ENCODE measurements at regions not wholly inside any gene's neighbourhood (a gene's known extent, or its start where the extent isn't known, plus 50 kb on each side); places are given as distances from the start of the nearest gene placed in this dataset.

GRCh38 chr1:222224156-222224555 lies 323.7 kb downstream of the HHIPL2 start:
- no peak for DNase-seq (ENCODE audit: low spot score in 2 of 2)
- TF ChIP-seq CTCF (IDR thresholded peaks at IDR 0.05) (no peak), POLR2A (IDR thresholded peaks at IDR 0.05) (no peak)
- no peak overlapping the region for H3K4me3 ChIP-seq (ENCODE audit: low read depth, poor library complexity, severe bottlenecking)
- 80 to 81% methylated on average over 4 of the region's 4 CpGs for WGBS, 2 donors
- intact Hi-C loops (cut with DNase I; ENCODE audit: low total_unique reads), result no loop called here

GRCh38 chr1:222223010-222223409 lies 324.9 kb downstream of the HHIPL2 start:
- no peak for DNase-seq (ENCODE audit: low spot score in 2 of 2)
- 68 to 75% methylated on average over 1 of the region's 1 CpG for WGBS, 2 donors
- H3K4me3 ChIP-seq (ENCODE audit: low read depth, poor library complexity, severe bottlenecking), result no peak overlapping the region
- intact Hi-C loops (cut with DNase I; ENCODE audit: low total_unique reads), result no loop called here
- no peak for TF ChIP-seq CTCF (IDR thresholded peaks at IDR 0.05)
- TF ChIP-seq POLR2A (IDR thresholded peaks at IDR 0.05), result no peak

GRCh38 chr1:222216255-222216754 lies 331.6 kb downstream of the HHIPL2 start:
- no peak overlapping the region for H3K4me3 ChIP-seq (ENCODE audit: low read depth, poor library complexity, severe bottlenecking)
- DNase-seq (ENCODE audit: low spot score in 2 of 2), result no peak
- intact Hi-C loops (cut with DNase I; ENCODE audit: low total_unique reads), result loop anchor here (5.0 kb wide), 1 partner anchor 1929 kb away; no protein-coding TSS in a partner anchor
- TF ChIP-seq POLR2A (IDR thresholded peaks at IDR 0.05), result no peak
- TF ChIP-seq CTCF (IDR thresholded peaks at IDR 0.05), result no peak
- 69 to 81% methylated on average over 3 of the region's 3 CpGs for WGBS, 2 donors

GRCh38 chr1:222210776-222211175 lies 337.1 kb downstream of the HHIPL2 start:
- intact Hi-C loops (cut with DNase I; ENCODE audit: low total_unique reads), result no loop called here
- DNase-seq (ENCODE audit: low spot score in 2 of 2), result no peak
- WGBS, 2 donors, result 90 to 94% methylated on average over 2 of the region's 2 CpGs
- H3K4me3 ChIP-seq (ENCODE audit: low read depth, poor library complexity, severe bottlenecking), result no peak overlapping the region
- TF ChIP-seq POLR2A (IDR thresholded peaks at IDR 0.05) (no peak), CTCF (IDR thresholded peaks at IDR 0.05) (no peak)

- TF ChIP-seq CTCF (IDR thresholded peaks at IDR 0.05) (no peak), POLR2A (IDR thresholded peaks at IDR 0.05) (no peak)
- DNase-seq (ENCODE audit: low spot score in 2 of 2), result no peak
- WGBS, 2 donors, result 75 to 76% methylated on average over 3 of the region's 3 CpGs
- intact Hi-C loops (cut with DNase I; ENCODE audit: low total_unique reads), result no loop called here
- H3K4me3 ChIP-seq (ENCODE audit: low read depth, poor library complexity, severe bottlenecking), result no peak overlapping the region
Measured at GRCh38 chr1:222204475-222204874, 343.4 kb downstream of the HHIPL2 start.

GRCh38 chr1:222202831-222203230 lies 345.1 kb downstream of the HHIPL2 start:
- intact Hi-C loops (cut with DNase I; ENCODE audit: low total_unique reads), result no loop called here
- no peak for DNase-seq (ENCODE audit: low spot score in 2 of 2)
- TF ChIP-seq POLR2A (IDR thresholded peaks at IDR 0.05), result no peak
- no peak for TF ChIP-seq CTCF (IDR thresholded peaks at IDR 0.05)
- H3K4me3 ChIP-seq (ENCODE audit: low read depth, poor library complexity, severe bottlenecking), result no peak overlapping the region
- 83 to 89% methylated on average over 2 of the region's 2 CpGs for WGBS, 2 donors
